ENCODE measurements at regions not wholly inside any gene's neighbourhood (a gene's known extent, or its start where the extent isn't known, plus 50 kb on each side); places are given as distances from the start of the nearest gene placed in this dataset.
"Not testable (repeated sequence)": the region's sequence is repeated elsewhere in the genome, so short reads cannot be mapped to it uniquely, and the experiment has no call there.

GRCh38 chr21:13892146-13892751, 282.7 kb downstream of the POTED start:
- H3K4me1 ChIP-seq (ENCODE audit: insufficient read depth, low read length); ATAC-seq; H3K4me3 ChIP-seq (replicated peaks in 1 of 3; ENCODE audit: insufficient read depth in 1 of 3, low read depth in 2 of 3, low read length in 3 of 3); POLR2A ChIA-PET; DNase-seq (ENCODE audit: low spot score); H3K36me3 ChIP-seq (replicated peaks in 1 of 2; ENCODE audit: control insufficient read depth in 1 of 2, insufficient read depth in 2 of 2, low read length in 2 of 2); H3K79me2 ChIP-seq (ENCODE audit: insufficient read depth, low read length); H3K27me3 ChIP-seq (ENCODE audit: control insufficient read depth in 1 of 2, insufficient read depth in 2 of 2, low read length in 2 of 2); CTCF ChIA-PET (ENCODE audit: low intra/inter-chr PET ratio, low total read pairs); H3K27ac ChIP-seq (ENCODE audit: extremely low read length, insufficient read depth, low read length); in situ Hi-C loops (cut with HindIII; ENCODE audit: extremely low pct_ligation_motif_present, low pct_unique_long_range_greater_than_20kb); intact Hi-C loops (cut with micrococcal nuclease; ENCODE audit: unreplicated experiment); H3K9me3 ChIP-seq (ENCODE audit: low read length); H3K4me2 ChIP-seq (ENCODE audit: low read depth, low read length); H2AFZ ChIP-seq (ENCODE audit: low read length); H4K20me1 ChIP-seq (ENCODE audit: insufficient read depth, low read length); H3K9ac ChIP-seq (ENCODE audit: insufficient read depth, low read depth, low read length); FAIRE-seq; BruUV-seq (replicated peaks): not testable (repeated sequence)
- WGBS (ENCODE audit: low lambda C conversion rate): 20% methylated on average over 4 of the region's 4 CpGs

- WGBS (ENCODE audit: low lambda C conversion rate): 19% methylated on average over 5 of the region's 7 CpGs
- in situ Hi-C loops (cut with HindIII; ENCODE audit: extremely low pct_ligation_motif_present, low pct_unique_long_range_greater_than_20kb); intact Hi-C loops (cut with micrococcal nuclease; ENCODE audit: unreplicated experiment); ATAC-seq; CTCF ChIA-PET (ENCODE audit: low intra/inter-chr PET ratio, low total read pairs); BruUV-seq (replicated peaks); DNase-seq (ENCODE audit: low spot score); H3K27me3 ChIP-seq (ENCODE audit: control insufficient read depth in 1 of 2, insufficient read depth in 2 of 2, low read length in 2 of 2); H3K4me3 ChIP-seq (replicated peaks in 1 of 3; ENCODE audit: insufficient read depth in 1 of 3, low read depth in 2 of 3, low read length in 3 of 3); FAIRE-seq; H3K4me2 ChIP-seq (ENCODE audit: low read depth, low read length); H3K36me3 ChIP-seq (replicated peaks in 1 of 2; ENCODE audit: control insufficient read depth in 1 of 2, insufficient read depth in 2 of 2, low read length in 2 of 2); POLR2A ChIA-PET; H2AFZ ChIP-seq (ENCODE audit: low read length); H3K9ac ChIP-seq (ENCODE audit: insufficient read depth, low read depth, low read length); H3K4me1 ChIP-seq (ENCODE audit: insufficient read depth, low read length); H3K79me2 ChIP-seq (ENCODE audit: insufficient read depth, low read length); H3K9me3 ChIP-seq (ENCODE audit: low read length); H4K20me1 ChIP-seq (ENCODE audit: insufficient read depth, low read length); H3K27ac ChIP-seq (ENCODE audit: extremely low read length, insufficient read depth, low read length): not testable (repeated sequence)
Measured at GRCh38 chr21:13889176-13889575, 279.6 kb downstream of the POTED start.

GRCh38 chr21:13883641-13884395, 274.2 kb downstream of the POTED start:
- H2AFZ ChIP-seq (ENCODE audit: low read length); CTCF ChIA-PET (ENCODE audit: low intra/inter-chr PET ratio, low total read pairs); H3K4me3 ChIP-seq (replicated peaks in 1 of 3; ENCODE audit: insufficient read depth in 1 of 3, low read depth in 2 of 3, low read length in 3 of 3); H3K9ac ChIP-seq (ENCODE audit: insufficient read depth, low read depth, low read length); DNase-seq (ENCODE audit: low spot score); H3K36me3 ChIP-seq (replicated peaks in 1 of 2; ENCODE audit: control insufficient read depth in 1 of 2, insufficient read depth in 2 of 2, low read length in 2 of 2); intact Hi-C loops (cut with micrococcal nuclease; ENCODE audit: unreplicated experiment); in situ Hi-C loops (cut with HindIII; ENCODE audit: extremely low pct_ligation_motif_present, low pct_unique_long_range_greater_than_20kb); H3K4me2 ChIP-seq (ENCODE audit: low read depth, low read length); BruUV-seq (replicated peaks); H4K20me1 ChIP-seq (ENCODE audit: insufficient read depth, low read length); H3K4me1 ChIP-seq (ENCODE audit: insufficient read depth, low read length); H3K27ac ChIP-seq (ENCODE audit: extremely low read length, insufficient read depth, low read length); POLR2A ChIA-PET; FAIRE-seq; ATAC-seq; H3K27me3 ChIP-seq (ENCODE audit: control insufficient read depth in 1 of 2, insufficient read depth in 2 of 2, low read length in 2 of 2); H3K79me2 ChIP-seq (ENCODE audit: insufficient read depth, low read length): not testable (repeated sequence)
- WGBS (ENCODE audit: low lambda C conversion rate): 2% methylated on average over 2 of the region's 2 CpGs
- peaks cover 19% of the 10 kb centered on the region; the same call in 1 of the 2 replicates for H3K9me3 ChIP-seq (ENCODE audit: low read length)

GRCh38 chr21:13877503-13877902, 267.9 kb downstream of the POTED start:
- H3K79me2 ChIP-seq (ENCODE audit: insufficient read depth, low read length); H2AFZ ChIP-seq (ENCODE audit: low read length); H4K20me1 ChIP-seq (ENCODE audit: insufficient read depth, low read length); H3K27ac ChIP-seq (ENCODE audit: extremely low read length, insufficient read depth, low read length); in situ Hi-C loops (cut with HindIII; ENCODE audit: extremely low pct_ligation_motif_present, low pct_unique_long_range_greater_than_20kb); POLR2A ChIA-PET; CTCF ChIA-PET (ENCODE audit: low intra/inter-chr PET ratio, low total read pairs); H3K9ac ChIP-seq (ENCODE audit: insufficient read depth, low read depth, low read length); H3K4me2 ChIP-seq (ENCODE audit: low read depth, low read length); H3K36me3 ChIP-seq (replicated peaks in 1 of 2; ENCODE audit: control insufficient read depth in 1 of 2, insufficient read depth in 2 of 2, low read length in 2 of 2); H3K27me3 ChIP-seq (ENCODE audit: control insufficient read depth in 1 of 2, insufficient read depth in 2 of 2, low read length in 2 of 2); FAIRE-seq; H3K4me3 ChIP-seq (replicated peaks in 1 of 3; ENCODE audit: insufficient read depth in 1 of 3, low read depth in 2 of 3, low read length in 3 of 3); intact Hi-C loops (cut with micrococcal nuclease; ENCODE audit: unreplicated experiment); ATAC-seq; H3K4me1 ChIP-seq (ENCODE audit: insufficient read depth, low read length); DNase-seq (ENCODE audit: low spot score); BruUV-seq (replicated peaks): not testable (repeated sequence)
- H3K9me3 ChIP-seq (ENCODE audit: low read length): peaks cover 13% of the 10 kb centered on the region; the same call in 1 of the 2 replicates
- WGBS (ENCODE audit: low lambda C conversion rate): 14% methylated on average over 4 of the region's 4 CpGs
